GM12878 (cell line): ENCODE measurements at regions not wholly inside any gene's neighbourhood (a gene's known extent, or its start where the extent isn't known, plus 50 kb on each side); places are given as distances from the start of the nearest gene placed in this dataset.

ENCODE experiments used
- ATAC-seq: fragments of 200-7000 bp; cut with Tn5 transposase; 3 replicates; pipeline ENCODE4 v1.9.1; 2020; ENCODE audit warnings: mild to moderate bottlenecking, moderate library complexity
- BruUV-seq: library from RNA; stranded (reverse); fragments of 400-500 nt; replicated peaks from 2 replicates; lab custom pipeline; 2021; lab: Mats Ljungman, UMichigan
- CTCF ChIA-PET: fragments of 300-600 bp; sonication (Branson Sonifier 250); formaldehyde crosslinking; extraction: SDS; loops from one replicate; lab custom pipeline; 2021; ENCODE audit warnings: inconsistent platforms; lab: Yijun Ruan, JAX
- POLR2A ChIA-PET: fragments of 350-600 bp; formaldehyde crosslinking; extraction: SDS; loops from one replicate; lab custom pipeline; 2021; ENCODE audit warnings: inconsistent platforms; lab: Charles Lee
- RAD21 ChIA-PET: fragments of 300-600 bp; sonication (Branson Sonifier 250); formaldehyde crosslinking; loops from one replicate; lab custom pipeline; 2023; ENCODE audit warnings: antibody characterized with exemption; ENCODE audit not compliant: unreplicated experiment; lab: Charles Lee
- SMC1A ChIA-PET: fragments of 300-600 bp; sonication (Branson Sonifier 250); formaldehyde crosslinking; loops from one replicate; lab custom pipeline; 2023; ENCODE audit not compliant: unreplicated experiment, uncharacterized antibody; lab: Charles Lee
- DNase-seq: peaks from one replicate; pipeline ENCODE4 v3.0.0-alpha.2; 2011; ENCODE audit warnings: low read depth, low spot score
- FAIRE-seq: peaks from 3 replicates; lab custom pipeline; 2011; peaks lifted over from hg19 to GRCh38; lab: Jason Lieb, UNC
- H2AFZ ChIP-seq: 2 replicates; pipeline ENCODE4 v1.6.0; 2011; ENCODE audit warnings: low read depth, low read length, control low read depth; ENCODE audit not compliant: control insufficient read depth
- H3K27ac ChIP-seq: 2 replicates; pipeline ENCODE4 v1.5.1; 2011; ENCODE audit warnings: control low read depth; ENCODE audit not compliant: control insufficient read depth, insufficient read depth
- H3K27me3 ChIP-seq, 2 experiments: replicated peaks in 1 of 2; 2 replicates each; pipeline versions ENCODE4 v1.6.0 to v1.6.1; 2011; ENCODE audit warnings: low read length in 1 of 2; ENCODE audit not compliant: control insufficient read depth in 2 of 2, insufficient read depth in 2 of 2
- H3K36me3 ChIP-seq, 2 experiments: 2 replicates each; pipeline ENCODE4 v1.5.1; 2011; ENCODE audit warnings: low read length in 1 of 2; ENCODE audit not compliant: control insufficient read depth in 2 of 2, insufficient read depth in 2 of 2
- H3K4me1 ChIP-seq: 2 replicates; pipeline ENCODE4 v1.6.1; 2011; ENCODE audit warnings: mild to moderate bottlenecking, low read length, moderate library complexity, mixed read lengths; ENCODE audit not compliant: control insufficient read depth, insufficient read depth
- H3K4me2 ChIP-seq: 2 replicates; pipeline ENCODE4 v1.6.0; 2011; ENCODE audit warnings: control low read depth; ENCODE audit not compliant: control insufficient read depth, insufficient read depth
- H3K4me3 ChIP-seq: fragments of 200-600 bp; sonication (generic); 2 replicates; pipeline ENCODE4 v1.5.1; 2016
- H3K79me2 ChIP-seq: 2 replicates; pipeline ENCODE4 v1.6.0; 2011; ENCODE audit warnings: low read length; ENCODE audit not compliant: control insufficient read depth, insufficient read depth
- H3K9ac ChIP-seq: 2 replicates; pipeline ENCODE4 v1.8.0; 2011; ENCODE audit warnings: low read length, control low read depth, mixed read lengths; ENCODE audit not compliant: control insufficient read depth, insufficient read depth
- H3K9me3 ChIP-seq: replicated peaks from 3 replicates; pipeline ENCODE4 v1.5.1; 2011; ENCODE audit warnings: mild to moderate bottlenecking, low read length; ENCODE audit not compliant: control insufficient read depth, insufficient read depth
- H4K20me1 ChIP-seq: 2 replicates; pipeline ENCODE4 v1.6.0; 2011; ENCODE audit not compliant: control insufficient read depth, insufficient read depth
- CHD4 ChIP-seq: fragments of 200-600 bp; sonication (generic); IDR thresholded peaks from 2 replicates; pipeline ENCODE4 v1.6.1; 2016; ENCODE audit warnings: mild to moderate bottlenecking
- E2F4 ChIP-seq: IDR thresholded peaks from 2 replicates; pipeline ENCODE4 v1.6.1; 2012; ENCODE audit warnings: low read depth, low read length, improper control_type of control experiment
- JUNB ChIP-seq: IDR thresholded peaks from 2 replicates; pipeline ENCODE4 v1.6.1; 2016; ENCODE audit warnings: antibody characterized with exemption, mild to moderate bottlenecking
- NFXL1 ChIP-seq: fragments of 450-650 bp; IDR thresholded peaks from 2 replicates; pipeline ENCODE4 v1.6.1; 2017; ENCODE audit warnings: antibody characterized with exemption, mild to moderate bottlenecking, borderline replicate concordance
- POLR2A ChIP-seq: IDR thresholded peaks from 2 replicates; pipeline ENCODE4 v1.6.1; 2011; ENCODE audit warnings: low read depth, mild to moderate bottlenecking, low read length
- SMAD5 ChIP-seq: IDR thresholded peaks from 2 replicates; pipeline ENCODE4 v1.6.1; 2016; ENCODE audit warnings: antibody characterized with exemption, low read depth
- WGBS: methylation state at CpG from one replicate; pipeline ENCODE4 v1.1.6; 2016; ENCODE audit warnings: low lambda C conversion rate; ENCODE audit not compliant: insufficient replicate concordance, insufficient coverage; ENCODE audit errors: missing lambda C conversion rate; 5-methylcytosine and 5-hydroxymethylcytosine counted together
- in situ Hi-C: fragments of 300-500 bp; cut with MboI; formaldehyde crosslinking; loops from 9 replicates; pipeline ENCODE4 v1.14.3; 2018; ENCODE audit warnings: mixed read lengths
- intact Hi-C: fragments of 100-400 bp; cut with micrococcal nuclease; formaldehyde crosslinking; loops from one replicate; pipeline ENCODE4 v1.14.2; 2022; ENCODE audit not compliant: unreplicated experiment
- TF ChIP-seq, protein P1 (sequence below): fragments of 450-650 bp; IDR thresholded peaks from 2 replicates; pipeline ENCODE4 v1.6.1; 2017; ENCODE audit warnings: low read depth, mild to moderate bottlenecking, moderate library complexity
- TF ChIP-seq, protein P2 (sequence below): fragments of 450-650 bp; IDR thresholded peaks from 2 replicates; pipeline ENCODE4 v1.6.1; 2017; ENCODE audit warnings: mild to moderate bottlenecking, moderate library complexity

DNA sequence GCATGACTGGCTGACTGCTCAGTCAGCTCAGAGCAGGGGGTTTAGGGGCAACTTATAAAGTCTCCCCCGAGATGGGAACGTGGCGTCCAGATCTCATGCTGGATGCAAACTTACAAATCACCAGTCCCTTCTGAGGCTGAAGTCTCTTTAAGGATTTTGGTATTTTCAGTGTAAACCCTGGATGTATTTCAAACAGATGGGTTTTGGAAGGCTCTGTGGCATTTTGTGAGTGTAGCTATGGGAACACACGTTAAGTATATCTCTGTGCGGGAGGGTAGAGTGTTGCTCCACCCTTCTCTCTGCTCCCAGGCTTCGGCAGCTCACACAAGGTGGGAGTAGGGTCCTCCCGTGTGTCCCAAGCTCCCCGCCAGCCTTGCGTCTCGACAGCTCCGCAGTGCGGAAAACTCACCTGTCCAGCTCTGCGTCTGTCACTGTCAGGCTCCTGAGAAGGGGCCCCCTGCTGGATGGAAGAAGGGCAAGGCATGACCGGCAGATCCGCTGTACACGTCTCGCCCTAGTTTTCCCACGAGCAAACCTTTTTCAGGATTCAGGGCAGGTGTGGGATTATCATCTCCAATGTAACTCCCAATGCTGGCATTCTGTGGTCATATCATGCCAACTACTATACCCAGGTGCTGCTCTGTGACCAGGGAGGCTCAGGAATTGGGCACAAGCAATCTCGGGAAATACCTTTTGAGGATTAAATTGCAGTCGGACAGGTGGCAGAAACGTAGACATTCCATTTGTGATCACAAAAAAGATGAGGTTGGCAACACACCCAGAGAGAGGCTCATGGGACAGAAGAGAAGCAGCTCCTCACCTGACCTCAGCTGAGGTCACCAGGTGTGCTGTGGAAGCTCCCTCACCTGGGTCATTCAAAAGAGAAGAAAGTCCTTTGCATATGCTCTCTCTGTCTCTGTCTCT lies 313.9 kb upstream of the B3GAT1 start:
- RAD21 ChIA-PET: no interaction called here
- no peaks in the 10 kb centered on the region for H4K20me1 ChIP-seq
- ATAC-seq (no peak), DNase-seq (no peak), FAIRE-seq (no peak)
- no peak overlapping the region for H3K4me3 ChIP-seq
- TF ChIP-seq E2F4: no peak
- no peak for TF ChIP-seq CHD4
- H3K27me3 ChIP-seq: no peaks in the 10 kb centered on the region
- intact Hi-C loops (no loop called here), in situ Hi-C loops (no loop called here)
- CTCF ChIA-PET: interaction anchor here (0.6 kb wide), 1 partner anchor 124 kb away, joined by 3 read pairs; no protein-coding TSS in a partner anchor
- POLR2A ChIA-PET: no interaction called here
- H3K9me3 ChIP-seq: no peaks in the 10 kb centered on the region
- no TSS peak for BruUV-seq
- no peak overlapping the region for H3K9ac ChIP-seq
- SMC1A ChIA-PET: interaction anchor here (0.7 kb wide), 1 partner anchor 341 kb away, joined by 3 read pairs; no protein-coding TSS in a partner anchor
- no peak overlapping the region for H3K4me2 ChIP-seq
- no peaks in the 10 kb centered on the region for H3K36me3 ChIP-seq
- H3K4me1 ChIP-seq: no peaks in the 10 kb centered on the region
- H3K79me2 ChIP-seq: no peaks in the 10 kb centered on the region
- 42% methylated on average over 21 of the region's 21 CpGs for WGBS
- no peak overlapping the region for H3K27ac ChIP-seq
- H2AFZ ChIP-seq: no peak overlapping the region

- ChIA-PET POLR2A (no interaction called here), CTCF (no interaction called here), RAD21 (no interaction called here), SMC1A (no interaction called here)
- no peaks in the 10 kb centered on the region for H3K27me3 ChIP-seq
- H3K27ac ChIP-seq: no peak overlapping the region
- in situ Hi-C loops: no loop called here
- ATAC-seq (no peak), DNase-seq (no peak), FAIRE-seq (no peak)
- WGBS: 8% methylated on average over 12 of the region's 12 CpGs
- no peaks in the 10 kb centered on the region for H3K9me3 ChIP-seq
- no peaks in the 10 kb centered on the region for H3K79me2 ChIP-seq
- H2AFZ ChIP-seq: no peak overlapping the region
- no peak overlapping the region for H3K4me2 ChIP-seq
- no peaks in the 10 kb centered on the region for H4K20me1 ChIP-seq
- intact Hi-C loops: no loop called here
- no peak overlapping the region for H3K9ac ChIP-seq
- no peaks in the 10 kb centered on the region for H3K4me1 ChIP-seq
- H3K4me3 ChIP-seq: no peak overlapping the region
- BruUV-seq: no TSS peak
- H3K36me3 ChIP-seq: no peaks in the 10 kb centered on the region
- TF ChIP-seq SMAD5 (no peak), NFXL1 (no peak), POLR2A (no peak), JUNB (no peak)
- TF ChIP-seq, protein P1, sequence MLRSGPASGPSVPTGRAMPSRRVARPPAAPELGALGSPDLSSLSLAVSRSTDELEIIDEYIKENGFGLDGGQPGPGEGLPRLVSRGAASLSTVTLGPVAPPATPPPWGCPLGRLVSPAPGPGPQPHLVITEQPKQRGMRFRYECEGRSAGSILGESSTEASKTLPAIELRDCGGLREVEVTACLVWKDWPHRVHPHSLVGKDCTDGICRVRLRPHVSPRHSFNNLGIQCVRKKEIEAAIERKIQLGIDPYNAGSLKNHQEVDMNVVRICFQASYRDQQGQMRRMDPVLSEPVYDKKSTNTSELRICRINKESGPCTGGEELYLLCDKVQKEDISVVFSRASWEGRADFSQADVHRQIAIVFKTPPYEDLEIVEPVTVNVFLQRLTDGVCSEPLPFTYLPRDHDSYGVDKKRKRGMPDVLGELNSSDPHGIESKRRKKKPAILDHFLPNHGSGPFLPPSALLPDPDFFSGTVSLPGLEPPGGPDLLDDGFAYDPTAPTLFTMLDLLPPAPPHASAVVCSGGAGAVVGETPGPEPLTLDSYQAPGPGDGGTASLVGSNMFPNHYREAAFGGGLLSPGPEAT: no peak
- TF ChIP-seq, protein P2, sequence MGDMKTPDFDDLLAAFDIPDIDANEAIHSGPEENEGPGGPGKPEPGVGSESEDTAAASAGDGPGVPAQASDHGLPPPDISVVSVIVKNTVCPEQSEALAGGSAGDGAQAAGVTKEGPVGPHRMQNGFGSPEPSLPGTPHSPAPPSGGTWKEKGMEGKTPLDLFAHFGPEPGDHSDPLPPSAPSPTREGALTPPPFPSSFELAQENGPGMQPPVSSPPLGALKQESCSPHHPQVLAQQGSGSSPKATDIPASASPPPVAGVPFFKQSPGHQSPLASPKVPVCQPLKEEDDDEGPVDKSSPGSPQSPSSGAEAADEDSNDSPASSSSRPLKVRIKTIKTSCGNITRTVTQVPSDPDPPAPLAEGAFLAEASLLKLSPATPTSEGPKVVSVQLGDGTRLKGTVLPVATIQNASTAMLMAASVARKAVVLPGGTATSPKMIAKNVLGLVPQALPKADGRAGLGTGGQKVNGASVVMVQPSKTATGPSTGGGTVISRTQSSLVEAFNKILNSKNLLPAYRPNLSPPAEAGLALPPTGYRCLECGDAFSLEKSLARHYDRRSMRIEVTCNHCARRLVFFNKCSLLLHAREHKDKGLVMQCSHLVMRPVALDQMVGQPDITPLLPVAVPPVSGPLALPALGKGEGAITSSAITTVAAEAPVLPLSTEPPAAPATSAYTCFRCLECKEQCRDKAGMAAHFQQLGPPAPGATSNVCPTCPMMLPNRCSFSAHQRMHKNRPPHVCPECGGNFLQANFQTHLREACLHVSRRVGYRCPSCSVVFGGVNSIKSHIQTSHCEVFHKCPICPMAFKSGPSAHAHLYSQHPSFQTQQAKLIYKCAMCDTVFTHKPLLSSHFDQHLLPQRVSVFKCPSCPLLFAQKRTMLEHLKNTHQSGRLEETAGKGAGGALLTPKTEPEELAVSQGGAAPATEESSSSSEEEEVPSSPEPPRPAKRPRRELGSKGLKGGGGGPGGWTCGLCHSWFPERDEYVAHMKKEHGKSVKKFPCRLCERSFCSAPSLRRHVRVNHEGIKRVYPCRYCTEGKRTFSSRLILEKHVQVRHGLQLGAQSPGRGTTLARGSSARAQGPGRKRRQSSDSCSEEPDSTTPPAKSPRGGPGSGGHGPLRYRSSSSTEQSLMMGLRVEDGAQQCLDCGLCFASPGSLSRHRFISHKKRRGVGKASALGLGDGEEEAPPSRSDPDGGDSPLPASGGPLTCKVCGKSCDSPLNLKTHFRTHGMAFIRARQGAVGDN: no peak
Measured at GRCh38 chr11:134725211-134725610, 313.2 kb upstream of the B3GAT1 start.
